Thymus (tissue), 11 donors: ENCODE measurements at regions not wholly inside any gene's neighbourhood (a gene's known extent, or its start where the extent isn't known, plus 50 kb on each side); places are given as distances from the start of the nearest gene placed in this dataset.
"Not testable (repeated sequence)": the region's sequence is repeated elsewhere in the genome, so short reads cannot be mapped to it uniquely, and the experiment has no call there.

Source experiments
- DNase-seq, 9 donors: peaks; one replicate each; pipeline ENCODE4 v3.0.0-alpha.2; 2013; ENCODE audit warnings: low spot score in 9 of 9, low read depth in 6 of 9, missing footprints in 1 of 9
- H3K27ac ChIP-seq, 2 donors: one replicate each; pipeline ENCODE4 v1.5.1; 2013; ENCODE audit warnings: control low read depth in 1 of 2, low read depth in 1 of 2, low read length in 1 of 2, mild to moderate bottlenecking in 1 of 2, moderate library complexity in 1 of 2
- H3K27me3 ChIP-seq, 2 donors: one replicate each; pipeline ENCODE4 v1.5.1; 2013; ENCODE audit warnings: low read length in 1 of 2; ENCODE audit not compliant: control insufficient read depth in 2 of 2, insufficient read depth in 1 of 2
- H3K36me3 ChIP-seq, 2 donors: one replicate each; pipeline ENCODE4 v1.5.1; 2013; ENCODE audit warnings: low read length in 1 of 2, mild to moderate bottlenecking in 1 of 2, moderate library complexity in 1 of 2; ENCODE audit not compliant: control insufficient read depth in 2 of 2, insufficient read depth in 2 of 2
- H3K4me1 ChIP-seq, 2 donors: one replicate each; pipeline ENCODE4 v1.5.1; 2013; ENCODE audit warnings: low read length in 2 of 2; ENCODE audit not compliant: control insufficient read depth in 2 of 2, insufficient read depth in 2 of 2
- H3K4me3 ChIP-seq, 2 donors: one replicate each; pipeline ENCODE4 v1.5.1; 2013; ENCODE audit warnings: low read length in 2 of 2, control low read depth in 1 of 2, mild to moderate bottlenecking in 1 of 2
- H3K9me3 ChIP-seq, 2 donors: one replicate each; pipeline ENCODE4 v1.5.1; 2013; ENCODE audit warnings: low read length in 1 of 2, mild to moderate bottlenecking in 1 of 2; ENCODE audit not compliant: control insufficient read depth in 2 of 2, insufficient read depth in 1 of 2
- WGBS: extraction: QIAGEN DNeasy Blood & Tissue Kit; methylation state at CpG from one replicate; pipeline ENCODE4 v1.1.7; 2013; 5-methylcytosine and 5-hydroxymethylcytosine counted together
- donor health status: healthy.

DNA sequence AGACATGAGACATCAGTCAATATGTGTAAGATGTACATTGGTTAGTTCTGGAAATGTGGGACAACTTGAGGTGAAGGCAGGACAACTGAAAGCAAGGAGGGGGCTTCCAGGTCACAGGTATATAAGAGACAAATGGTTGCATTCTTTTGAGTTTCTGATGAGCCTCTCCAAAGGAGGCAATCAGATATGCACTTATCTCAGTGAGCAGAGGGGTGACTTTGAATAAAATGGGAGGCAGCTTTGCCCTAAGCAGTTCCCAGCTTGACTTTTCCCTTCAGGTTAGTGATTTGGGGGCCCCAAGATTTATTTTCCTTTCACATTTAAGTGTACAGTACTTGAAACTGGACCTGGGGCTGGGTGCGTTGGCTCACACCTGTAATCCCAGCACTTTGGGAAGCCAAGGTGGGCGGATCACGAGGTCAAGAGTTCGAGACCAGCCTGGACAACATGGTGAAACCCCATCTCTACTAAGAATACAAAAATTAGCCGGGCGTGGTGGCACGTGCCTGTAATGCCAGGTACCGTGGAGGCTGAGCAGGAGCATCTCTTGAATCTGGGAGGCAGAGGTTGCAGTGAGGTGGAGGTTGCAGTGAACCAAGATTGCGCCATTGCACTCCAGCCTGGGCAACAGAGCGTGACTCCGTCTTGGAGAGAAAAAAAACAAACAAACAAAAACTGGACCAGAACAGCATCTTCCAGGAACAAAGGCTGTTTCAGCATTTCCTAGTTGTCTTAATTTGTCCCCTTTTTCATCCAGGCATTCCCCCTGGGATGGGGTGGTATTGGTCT lies 130.9 kb upstream of the ZNF746 start:
- peaks cover 0 to 41% of the 10 kb centered on the region in 2 donors for H3K27me3 ChIP-seq
- WGBS: 92% methylated on average over 11 of the region's 11 CpGs
- not testable (repeated sequence) for H3K27ac ChIP-seq, H3K4me1 ChIP-seq, H3K36me3 ChIP-seq, H3K9me3 ChIP-seq, H3K4me3 ChIP-seq, DNase-seq

DNA sequence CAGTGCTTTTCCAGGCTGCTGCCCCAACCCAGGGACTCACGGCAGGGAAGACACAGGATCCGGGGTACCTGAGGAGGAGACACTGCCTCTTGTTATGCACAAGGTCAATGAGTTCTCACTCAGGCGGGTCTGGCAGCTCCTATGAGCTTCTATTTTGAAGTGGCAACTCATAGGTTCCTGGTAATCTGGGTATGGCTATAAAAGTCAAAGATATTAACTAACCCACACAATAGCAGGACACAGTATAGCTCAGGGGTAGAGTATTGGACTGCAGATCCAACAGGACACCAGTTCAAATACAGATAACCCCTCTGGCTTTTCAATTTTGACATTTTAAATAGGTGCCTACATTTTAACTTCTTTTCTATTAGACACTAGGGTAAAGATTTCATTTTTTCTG lies 130.3 kb upstream of the ZNF746 start:
- 88% methylated on average over 3 of the region's 3 CpGs for WGBS
- Histone ChIP-seq H3K27me3 (peaks cover 0 to 39% of the 10 kb centered on the region in 2 donors), H3K4me3 (no peak overlapping the region), H3K36me3 (no peaks in the 10 kb centered on the region), H3K9me3 (no peaks in the 10 kb centered on the region), H3K27ac (no peak overlapping the region), H3K4me1 (peaks cover 4 to 10% of the 10 kb centered on the region in 2 donors)
- DNase-seq: no peak

DNA sequence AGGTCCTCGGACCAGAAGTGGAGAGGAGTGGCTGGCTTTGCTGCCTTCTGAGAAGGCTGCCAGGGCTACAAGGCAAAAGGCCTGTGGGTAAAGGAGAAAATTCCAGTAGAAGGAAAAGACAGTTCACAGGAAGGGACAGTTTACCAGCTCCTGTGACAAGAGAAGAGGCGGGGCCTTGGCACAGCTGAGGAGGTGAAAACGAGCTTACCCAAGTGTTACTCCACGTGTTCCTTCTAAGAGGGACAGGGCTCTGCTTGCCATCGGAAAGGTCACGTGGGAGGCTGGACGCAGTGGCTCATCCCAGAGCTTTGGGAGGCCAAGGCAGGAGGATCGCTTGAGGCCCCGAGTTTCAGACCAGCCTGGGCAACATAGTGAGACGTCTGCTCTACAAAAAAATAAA lies 129.4 kb upstream of the ZNF746 start:
- Histone ChIP-seq H3K9me3 (no peaks in the 10 kb centered on the region), H3K4me1 (peaks cover 4 to 18% of the 10 kb centered on the region in 2 donors), H3K36me3 (no peaks in the 10 kb centered on the region), H3K27ac (no peak overlapping the region), H3K4me3 (no peak overlapping the region), H3K27me3 (peaks cover 0 to 36% of the 10 kb centered on the region in 2 donors)
- DNase-seq: no peak
- 93% methylated on average over 10 of the region's 10 CpGs for WGBS

DNA sequence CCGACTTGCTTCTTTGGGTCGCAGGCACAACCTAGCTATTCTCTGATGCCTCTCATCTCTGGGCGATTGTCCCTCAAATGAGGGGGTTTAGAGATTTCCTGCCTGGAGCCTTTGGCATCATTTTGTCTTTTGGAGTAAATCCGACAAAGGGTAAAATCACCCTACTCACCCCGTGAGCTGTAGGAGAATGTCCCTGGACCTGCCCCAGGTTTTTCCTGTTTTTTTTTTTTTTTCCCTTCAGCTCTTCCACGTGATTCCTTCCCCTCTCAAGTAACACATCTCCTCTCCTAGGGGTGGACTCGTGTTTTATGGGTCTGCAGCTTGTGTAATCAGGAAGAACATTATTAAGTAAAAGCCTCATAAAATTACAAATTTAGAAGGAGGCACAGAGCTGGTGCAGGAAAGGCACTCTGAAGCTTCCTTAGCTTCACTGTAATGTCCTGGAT lies 128.4 kb upstream of the ZNF746 start:
- 68% methylated on average over 7 of the region's 7 CpGs for WGBS
- Histone ChIP-seq H3K27ac (no peak overlapping the region), H3K9me3 (no peaks in the 10 kb centered on the region), H3K4me1 (peaks cover 4 to 18% of the 10 kb centered on the region in 2 donors), H3K4me3 (no peak overlapping the region), H3K27me3 (peaks cover 0 to 34% of the 10 kb centered on the region in 2 donors), H3K36me3 (peaks cover 2 to 3% of the 10 kb centered on the region in 2 donors)
- DNase-seq: no peak

DNA sequence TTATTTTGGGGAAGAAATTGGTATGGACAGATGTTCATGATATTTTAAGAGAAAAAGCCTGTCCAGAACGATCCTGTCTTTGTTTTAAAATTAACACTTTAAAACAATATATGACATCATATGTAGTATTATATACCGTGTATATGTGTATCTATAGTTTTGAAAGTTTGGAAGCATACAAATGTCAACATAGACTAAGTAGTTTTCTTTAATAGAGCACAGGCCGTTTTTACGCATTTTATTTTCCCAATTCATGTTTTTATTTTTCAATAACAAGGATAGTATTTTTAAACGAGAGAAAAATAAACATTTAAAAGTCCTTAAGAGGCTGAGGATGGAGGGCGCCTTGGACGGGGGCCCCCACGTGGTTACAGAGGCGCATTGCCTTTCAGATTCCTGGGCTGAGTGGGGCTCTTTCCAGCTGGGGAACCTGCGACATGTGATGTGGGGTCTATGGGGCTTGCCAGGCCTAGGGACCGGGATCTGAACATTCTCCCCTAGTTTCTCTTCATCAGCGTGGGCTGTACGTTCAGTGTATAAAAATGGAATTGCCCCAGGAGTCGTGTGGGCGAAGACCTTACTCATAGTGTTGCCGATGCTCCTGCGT lies 127.8 kb upstream of the ZNF746 start:
- H3K9me3 ChIP-seq: no peaks in the 10 kb centered on the region
- peak in 8 of 9 donors; percentile 30 to 80 (median 39) for DNase-seq
- WGBS: 33% methylated on average over 17 of the region's 17 CpGs
- H3K27me3 ChIP-seq: peaks cover 0 to 29% of the 10 kb centered on the region in 2 donors
- peak overlapping the region; percentile 40 to 75 for H3K27ac ChIP-seq
- H3K4me3 ChIP-seq: peak overlapping the region; percentile 60 to 91
- H3K4me1 ChIP-seq: peaks cover 4 to 18% of the 10 kb centered on the region in 2 donors
- peaks cover 7 to 8% of the 10 kb centered on the region in 2 donors for H3K36me3 ChIP-seq

DNA sequence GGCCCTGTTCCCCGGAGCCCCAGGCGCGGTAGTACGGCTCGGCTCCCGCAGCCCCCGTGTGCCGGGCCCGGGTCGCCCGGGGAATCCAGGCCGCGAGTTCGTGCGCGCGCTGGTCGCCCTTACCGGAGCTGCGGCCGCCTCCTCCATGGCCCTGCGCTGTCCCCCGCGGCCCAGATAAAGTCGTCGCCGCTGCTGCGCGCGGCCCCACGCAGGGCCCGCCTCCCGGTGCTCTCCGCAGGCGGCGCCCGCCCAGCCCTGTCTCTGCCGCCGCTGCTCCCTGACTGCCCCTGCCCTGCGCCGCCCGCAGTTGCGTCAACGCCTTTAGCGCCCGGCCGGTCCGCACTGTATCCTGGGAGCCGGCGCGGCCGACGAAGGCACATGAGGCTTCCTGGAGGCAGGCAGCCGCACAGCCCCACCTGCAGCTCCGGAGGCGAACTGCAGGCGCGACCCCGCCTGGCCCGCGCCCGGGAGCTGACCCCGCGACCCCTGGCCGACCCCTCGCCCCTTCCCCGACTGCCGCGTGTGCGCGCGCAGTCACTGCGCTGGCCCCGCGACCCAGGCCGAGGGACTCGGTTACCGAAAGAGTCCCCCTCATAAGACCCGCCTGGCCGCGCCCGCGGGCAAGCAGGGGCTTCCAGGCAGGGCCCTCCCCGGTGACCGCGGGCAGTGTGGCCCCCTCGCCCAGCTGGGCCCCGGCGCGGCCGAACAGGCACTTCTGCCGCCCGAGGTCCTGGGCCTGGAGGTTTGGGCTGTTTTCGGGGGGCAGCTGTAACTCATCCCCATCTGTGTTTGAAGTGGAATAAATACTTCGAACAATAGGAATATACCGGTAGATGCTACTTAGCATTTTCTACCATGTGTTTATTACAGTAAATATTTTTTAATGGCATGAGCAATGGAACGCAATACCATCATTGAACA lies 127.1 kb upstream of the ZNF746 start:
- 1% methylated on average over 97 of the region's 97 CpGs for WGBS

DNA sequence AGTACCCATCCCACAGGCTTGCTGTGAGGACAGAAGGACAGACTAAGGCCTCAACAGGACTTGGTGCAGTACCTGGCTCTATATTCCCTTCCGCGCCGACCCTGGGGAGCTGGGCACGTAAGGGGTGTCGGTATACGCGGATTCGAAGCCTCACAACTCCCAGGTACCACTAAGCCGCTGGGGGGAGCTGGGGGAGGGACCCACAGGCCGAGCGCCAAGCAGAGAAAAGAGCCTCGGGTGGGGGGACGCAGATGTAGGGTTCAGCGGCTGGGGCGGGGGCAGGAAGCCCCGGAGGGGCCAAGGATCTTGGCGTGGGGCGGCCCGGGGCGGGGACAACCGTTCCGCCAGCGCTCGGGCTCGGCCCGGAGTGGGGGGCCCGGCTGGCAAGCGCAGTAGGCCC lies 126.4 kb upstream of the ZNF746 start:
- Histone ChIP-seq H3K9me3 (no peaks in the 10 kb centered on the region), H3K27ac (peak overlapping the region; percentile 1 to 92), H3K4me1 (peaks cover 4 to 18% of the 10 kb centered on the region in 2 donors), H3K4me3 (peak overlapping the region; percentile 60 to 91), H3K36me3 (peaks cover 21 to 23% of the 10 kb centered on the region in 2 donors), H3K27me3 (peaks cover 0 to 23% of the 10 kb centered on the region in 2 donors)
- DNase-seq: peak in 7 of 9 donors; percentile 9 to 77 (median 53)
- WGBS: under 1% methylated on average over 28 of the region's 28 CpGs

More for the DNA sequence above, 127.1 kb upstream of the ZNF746 start:
- Histone ChIP-seq H3K36me3 (peaks cover 14 to 16% of the 10 kb centered on the region in 2 donors), H3K27me3 (peaks cover 0 to 23% of the 10 kb centered on the region in 2 donors), H3K9me3 (no peaks in the 10 kb centered on the region), H3K4me1 (peaks cover 4 to 18% of the 10 kb centered on the region in 2 donors), H3K27ac (peak overlapping the region; percentile 75 to 92), H3K4me3 (peak overlapping the region; percentile 60 to 91)
- peak; percentile 64 to 92 (median 78) for DNase-seq

DNA sequence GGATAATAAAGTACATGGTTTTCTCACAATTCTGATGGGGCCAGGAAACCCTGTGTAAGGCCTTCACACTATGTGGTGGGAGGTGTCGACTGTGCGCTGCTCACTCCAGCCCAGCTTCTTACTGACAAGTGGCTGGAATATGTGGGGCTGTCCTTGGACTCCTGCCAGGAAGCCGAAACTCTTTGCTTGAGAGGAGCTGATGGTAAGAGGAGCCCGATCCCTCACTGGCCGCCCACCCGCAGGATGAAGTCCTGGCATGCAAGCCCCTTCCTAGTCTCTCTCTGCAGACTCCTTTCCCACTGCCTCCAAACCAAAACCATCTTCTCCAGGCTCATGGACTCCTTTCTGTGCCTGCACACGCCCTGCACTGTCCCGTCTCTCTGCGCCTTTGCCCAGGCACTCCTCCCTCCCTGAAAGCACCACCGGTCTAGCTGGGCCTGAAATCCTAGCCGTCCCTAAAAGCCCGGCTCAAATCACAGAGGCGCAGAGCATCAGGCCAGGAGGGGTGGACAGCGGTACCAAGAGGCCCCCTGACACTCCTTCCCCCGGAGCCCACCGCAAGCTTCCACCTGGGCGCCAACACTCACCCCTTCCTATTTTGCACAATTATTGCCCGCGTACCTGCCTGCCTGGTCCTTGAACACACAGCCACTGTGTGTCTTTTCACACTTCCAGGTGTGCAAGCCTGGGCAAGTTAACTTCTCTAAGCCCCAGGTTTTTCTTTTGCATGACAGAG lies 125.8 kb upstream of the ZNF746 start:
- WGBS: 60% methylated on average over 18 of the region's 19 CpGs
- DNase-seq, H3K9me3 ChIP-seq: not testable (repeated sequence)
- H3K27ac ChIP-seq: peak overlapping the region in 1 of 2 donors; percentile 1
- peak overlapping the region; percentile 60 to 91 for H3K4me3 ChIP-seq
- peaks cover 0 to 19% of the 10 kb centered on the region in 2 donors for H3K27me3 ChIP-seq
- H3K36me3 ChIP-seq: peaks cover 27 to 29% of the 10 kb centered on the region in 2 donors
- peaks cover 4 to 18% of the 10 kb centered on the region in 2 donors for H3K4me1 ChIP-seq
